ENCODE measurements at regions not wholly inside any gene's neighbourhood (a gene's known extent, or its start where the extent isn't known, plus 50 kb on each side); places are given as distances from the start of the nearest gene placed in this dataset.

DNA sequence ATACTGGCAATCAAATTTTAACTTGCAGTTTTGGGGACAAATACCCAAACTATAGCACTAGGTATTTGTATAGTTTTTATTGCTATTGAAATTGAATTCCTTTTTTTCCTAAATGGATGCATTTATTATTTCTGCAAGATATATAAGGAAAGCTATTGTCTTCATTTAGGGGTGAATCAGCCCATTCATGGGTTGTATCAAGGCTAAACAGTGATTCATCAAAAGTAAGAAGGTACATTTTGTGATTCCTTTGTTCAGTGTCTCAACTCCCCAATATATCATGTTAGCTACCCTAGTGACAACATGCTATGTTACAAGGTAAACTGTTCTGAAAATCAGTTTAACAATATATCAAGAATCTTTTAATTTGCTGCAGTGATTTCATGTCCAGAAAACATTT lies 185.7 kb downstream of the PLK2 start:
- TF ChIP-seq CTCF (IDR thresholded peaks at IDR 0.05; ENCODE audit: insufficient read depth, low read depth, low read length) = no peak
- no peak for TF ChIP-seq EZH2 (IDR thresholded peaks at IDR 0.05; ENCODE audit: insufficient read depth, low read length)
